Gastrocnemius medialis (tissue), 4 donors: ENCODE measurements at regions not wholly inside any gene's neighbourhood (a gene's known extent, or its start where the extent isn't known, plus 50 kb on each side); places are given as distances from the start of the nearest gene placed in this dataset.

ENCODE experiments used
- POLR2A ChIP-seq, 2 donors: fragments of 450-650 bp; IDR thresholded peaks; one replicate each; pipeline ENCODE4 v1.6.1; 2017; ENCODE audit warnings: antibody characterized with exemption in 2 of 2, mild to moderate bottlenecking in 2 of 2, moderate library complexity in 2 of 2
- TF ChIP-seq, protein P1 (sequence below), 5 experiments: fragments of 450-650 bp in 3 of 5; fragments of 200-600 bp in 2 of 5; sonication (generic) in 2 of 5; IDR thresholded peaks in 4 of 5; conservative IDR thresholded peaks in 1 of 5; 1 replicate in 4 of 5; 2 replicates in 1 of 5; pipeline ENCODE4 v1.5.1; 2016 to 2019; ENCODE audit warnings: antibody characterized with exemption in 5 of 5, mild to moderate bottlenecking in 3 of 5, moderate library complexity in 3 of 5

DNA sequence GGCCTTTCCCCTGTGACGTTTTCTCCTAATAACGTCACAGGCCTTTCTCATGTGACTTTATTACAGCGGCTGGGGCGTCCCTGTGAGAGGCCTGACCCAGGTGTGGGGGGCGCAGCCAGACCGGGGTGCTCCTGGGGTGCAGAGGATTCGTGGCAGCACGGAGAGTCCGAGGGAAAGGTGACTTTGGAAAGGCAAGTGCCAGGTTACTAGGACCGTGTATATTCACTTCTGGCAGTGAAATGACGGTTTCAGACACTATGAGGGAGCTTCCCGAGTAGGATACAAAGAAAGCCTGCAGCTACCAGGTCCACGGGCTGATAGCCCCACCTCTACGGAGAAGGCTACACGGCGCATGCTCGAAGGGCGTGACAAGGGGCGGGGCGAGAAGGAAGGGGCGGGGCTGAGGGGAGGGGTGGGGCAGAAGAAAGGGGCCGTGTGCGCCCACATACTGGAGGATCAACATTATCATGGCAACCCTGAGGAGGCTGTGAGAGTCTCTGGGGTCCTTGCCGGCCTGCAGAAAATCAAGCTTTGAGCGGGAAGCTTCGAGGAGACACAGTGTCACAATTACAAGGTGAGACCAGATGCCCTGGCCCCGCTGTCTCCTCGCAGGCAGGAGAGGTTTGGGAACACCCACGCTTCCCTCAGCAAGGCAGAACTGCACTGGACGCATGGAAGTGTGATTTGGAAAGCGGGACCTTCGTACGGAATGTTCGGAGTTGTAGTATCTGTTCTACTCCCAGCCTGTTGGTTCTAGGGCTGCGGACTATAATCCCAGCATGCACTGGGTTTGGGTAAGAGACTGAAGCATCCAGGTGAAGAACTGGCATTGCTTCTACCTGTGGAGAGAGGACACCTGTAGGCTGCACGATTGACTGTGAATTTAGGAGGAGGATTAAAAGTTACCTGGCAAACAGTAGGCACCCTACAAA, 54.4 kb upstream of the ZNF337 start:
- TF ChIP-seq, protein P1, sequence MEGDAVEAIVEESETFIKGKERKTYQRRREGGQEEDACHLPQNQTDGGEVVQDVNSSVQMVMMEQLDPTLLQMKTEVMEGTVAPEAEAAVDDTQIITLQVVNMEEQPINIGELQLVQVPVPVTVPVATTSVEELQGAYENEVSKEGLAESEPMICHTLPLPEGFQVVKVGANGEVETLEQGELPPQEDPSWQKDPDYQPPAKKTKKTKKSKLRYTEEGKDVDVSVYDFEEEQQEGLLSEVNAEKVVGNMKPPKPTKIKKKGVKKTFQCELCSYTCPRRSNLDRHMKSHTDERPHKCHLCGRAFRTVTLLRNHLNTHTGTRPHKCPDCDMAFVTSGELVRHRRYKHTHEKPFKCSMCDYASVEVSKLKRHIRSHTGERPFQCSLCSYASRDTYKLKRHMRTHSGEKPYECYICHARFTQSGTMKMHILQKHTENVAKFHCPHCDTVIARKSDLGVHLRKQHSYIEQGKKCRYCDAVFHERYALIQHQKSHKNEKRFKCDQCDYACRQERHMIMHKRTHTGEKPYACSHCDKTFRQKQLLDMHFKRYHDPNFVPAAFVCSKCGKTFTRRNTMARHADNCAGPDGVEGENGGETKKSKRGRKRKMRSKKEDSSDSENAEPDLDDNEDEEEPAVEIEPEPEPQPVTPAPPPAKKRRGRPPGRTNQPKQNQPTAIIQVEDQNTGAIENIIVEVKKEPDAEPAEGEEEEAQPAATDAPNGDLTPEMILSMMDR (IDR thresholded peaks at IDR 0.05 in 4 of 5, conservative IDR thresholded peaks at IDR 0.05 in 1 of 5) = no peak
- TF ChIP-seq POLR2A (IDR thresholded peaks at IDR 0.05) = no peak
